UCSD-AML1 (cell line): ENCODE measurements at regions not wholly inside any gene's neighbourhood (a gene's known extent, or its start where the extent isn't known, plus 50 kb on each side); places are given as distances from the start of the nearest gene placed in this dataset.
"Not testable (repeated sequence)": the region's sequence is repeated elsewhere in the genome, so short reads cannot be mapped to it uniquely, and the experiment has no call there.

Experiments
- DNase-seq: peaks from one replicate; lab custom pipeline; 2025; ENCODE audit not compliant: unreplicated experiment; lab: John Stamatoyannopoulos, UW

DNA sequence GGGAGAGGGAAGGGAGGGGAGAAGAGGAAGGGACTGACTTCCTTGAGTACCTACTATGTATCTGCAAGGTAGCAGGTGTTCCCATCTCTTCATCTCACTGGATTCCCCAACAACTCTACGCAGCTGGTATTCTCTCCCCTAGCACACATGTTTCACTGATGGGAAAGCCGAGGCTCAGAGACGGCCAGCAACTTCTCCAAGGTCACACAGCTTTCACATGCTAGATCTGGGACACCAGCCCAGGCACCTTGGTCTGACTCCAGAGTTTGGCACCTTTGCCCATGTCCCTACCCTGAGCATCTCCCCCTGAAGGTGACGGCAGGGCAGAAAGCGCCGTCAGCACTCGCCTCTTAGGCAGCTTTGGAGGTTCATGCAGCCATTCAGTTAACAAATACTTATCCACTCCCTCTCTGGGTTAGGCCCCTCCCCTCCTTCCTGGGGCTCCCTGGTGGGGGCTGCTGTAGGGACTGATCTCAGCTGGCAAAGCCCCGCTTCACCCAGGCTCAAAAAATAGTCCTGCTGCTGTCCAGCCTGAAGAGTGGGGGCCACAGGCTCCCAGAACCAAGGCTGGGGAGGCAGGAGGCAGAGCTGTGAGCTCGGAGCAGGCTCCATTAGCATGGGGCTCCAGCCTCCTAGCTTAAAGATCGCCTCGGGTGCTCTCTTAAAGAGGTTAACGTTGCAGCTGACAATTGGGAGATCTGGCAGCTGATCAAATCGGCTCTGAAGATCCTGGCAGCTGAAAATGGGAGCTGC, 79.4 kb downstream of the IGLL1 start:
- no peak for DNase-seq

DNA sequence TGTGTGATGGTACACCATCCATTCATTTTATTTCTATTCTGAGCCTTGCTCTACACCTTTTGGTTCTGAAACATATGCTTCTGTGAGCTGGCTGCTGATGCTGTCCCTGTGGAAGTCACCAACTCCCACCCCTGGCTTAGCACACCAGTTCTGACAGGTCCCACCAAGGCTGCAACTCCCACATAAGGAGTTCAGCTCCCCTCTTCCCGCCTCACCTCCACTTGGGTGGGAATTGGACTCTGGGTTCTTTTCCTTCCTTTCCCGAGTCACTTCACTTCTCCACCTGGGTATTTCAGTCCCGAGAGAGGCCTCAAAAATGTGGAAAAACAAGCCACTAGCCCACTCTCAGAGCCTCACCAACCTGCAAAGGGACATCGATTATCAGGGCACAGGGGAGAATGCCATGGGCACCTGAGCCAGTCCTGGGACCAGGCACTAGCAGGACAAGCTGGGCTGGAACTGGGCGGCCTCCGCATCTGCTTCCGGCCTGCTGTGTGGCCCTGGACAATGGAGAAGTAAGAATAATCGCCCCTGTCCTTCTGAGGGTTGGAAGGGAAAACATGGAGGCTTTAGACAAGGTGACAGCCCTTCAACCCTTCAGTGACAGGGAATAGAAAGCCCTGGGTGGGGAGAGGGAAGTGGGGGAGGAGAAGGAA, 80.1 kb downstream of the IGLL1 start:
- DNase-seq, result no peak

DNA sequence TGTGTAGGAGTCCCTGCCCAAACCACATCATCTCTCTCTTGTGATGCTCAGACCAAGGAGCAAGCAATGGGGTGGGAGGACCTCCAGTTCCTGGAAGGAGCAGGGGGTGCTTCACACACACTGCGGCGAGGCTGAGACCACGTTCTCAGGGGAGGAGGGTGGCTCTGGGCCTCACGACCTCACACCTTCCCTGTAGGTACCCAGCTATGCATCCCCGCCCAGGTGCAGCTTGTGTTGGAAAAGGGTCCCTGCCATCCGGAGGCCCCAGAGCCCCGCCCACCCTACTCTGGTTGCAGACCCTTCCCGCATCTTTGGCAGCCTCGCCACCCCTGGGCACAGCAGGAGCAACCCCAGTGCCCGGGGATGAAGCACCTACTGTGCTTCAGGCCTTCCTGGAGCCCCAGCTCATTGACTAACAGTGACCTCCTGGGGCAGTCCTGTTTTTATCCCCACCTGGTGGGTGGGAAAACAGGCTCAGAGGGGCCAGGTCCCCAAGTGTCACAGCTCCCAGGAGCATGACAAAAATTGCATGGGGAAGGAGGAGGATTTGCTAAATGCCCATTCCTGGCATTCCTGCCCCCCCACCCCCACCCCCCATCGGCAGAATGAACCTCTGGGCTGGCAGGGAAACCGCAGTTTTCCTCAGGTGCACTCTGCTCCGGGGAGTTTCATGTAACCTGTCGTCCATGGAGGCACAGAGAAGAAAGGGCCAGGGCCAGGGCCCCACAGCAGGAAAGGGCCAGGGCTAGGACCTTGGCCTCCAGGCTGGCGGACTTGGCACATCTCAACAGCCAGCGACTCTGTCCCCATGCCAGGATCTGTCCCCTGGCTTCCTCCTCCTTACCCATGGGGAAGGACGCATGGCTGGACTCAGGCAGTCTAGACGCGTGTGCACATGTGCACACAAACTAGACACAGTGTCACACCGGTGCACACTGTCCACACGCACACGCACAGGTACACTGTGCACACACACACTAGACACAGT, 81.0 kb downstream of the IGLL1 start:
- no peak for DNase-seq

DNA sequence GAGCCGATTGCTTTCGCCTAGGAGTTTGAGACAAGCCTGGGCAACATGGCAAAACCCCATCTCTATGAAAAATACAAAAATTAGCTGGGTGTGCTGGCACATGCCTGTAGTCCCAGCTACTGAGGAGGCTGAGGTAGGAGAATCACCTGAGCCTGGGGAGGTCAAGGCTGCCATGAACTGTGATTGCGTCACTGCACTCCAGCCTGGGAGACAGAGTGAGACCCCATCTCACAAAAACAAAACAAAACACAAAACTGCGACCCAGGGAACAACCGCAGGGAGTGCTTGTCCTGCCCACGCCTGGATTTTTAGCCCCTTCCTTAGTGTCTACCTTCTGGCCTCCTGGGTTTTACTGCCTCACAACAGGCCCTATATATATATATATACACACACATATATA, 82.2 kb downstream of the IGLL1 start:
- not testable (repeated sequence) for DNase-seq

DNA sequence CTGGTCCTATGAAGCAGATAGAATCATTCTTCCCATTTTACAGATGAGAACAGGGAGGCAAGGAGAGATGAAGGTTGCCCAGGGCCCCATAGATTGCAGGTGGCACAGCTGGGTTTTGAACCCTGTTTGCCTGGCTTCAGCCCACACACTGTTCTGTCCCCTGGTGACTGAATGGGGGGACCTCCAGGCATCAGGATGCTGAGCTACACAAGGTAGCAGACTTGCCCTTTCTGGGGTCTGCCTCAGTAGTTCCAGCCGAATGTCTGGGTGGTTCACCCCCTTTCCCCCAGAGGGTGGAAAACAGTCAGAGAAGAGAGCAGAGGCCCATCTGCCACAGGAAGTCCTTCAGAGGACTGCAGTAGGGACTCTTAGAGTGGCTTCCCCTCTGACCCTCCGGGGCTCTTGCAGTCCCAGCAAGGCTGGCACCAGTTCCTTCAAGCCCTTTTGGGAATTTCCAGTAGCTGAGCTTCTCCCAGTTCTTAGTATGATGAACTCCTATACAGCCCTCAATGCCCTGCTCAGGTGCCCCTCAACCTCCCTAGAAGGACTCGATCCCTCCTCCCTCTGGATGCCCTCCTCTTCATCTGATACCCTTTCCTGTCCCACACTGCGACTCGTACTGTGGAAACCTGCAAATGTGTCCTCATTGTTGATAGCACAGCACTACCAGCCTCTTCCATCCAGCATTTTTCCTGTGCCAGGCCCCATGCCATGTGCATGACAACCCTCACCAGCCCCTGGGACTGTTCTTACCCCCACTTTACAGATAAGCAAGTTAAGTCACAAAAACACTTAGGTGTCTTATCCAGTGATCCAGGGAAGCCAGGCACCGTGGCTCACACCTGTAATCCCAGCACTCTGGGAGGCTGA, 82.8 kb downstream of the IGLL1 start:
- no peak for DNase-seq

DNA sequence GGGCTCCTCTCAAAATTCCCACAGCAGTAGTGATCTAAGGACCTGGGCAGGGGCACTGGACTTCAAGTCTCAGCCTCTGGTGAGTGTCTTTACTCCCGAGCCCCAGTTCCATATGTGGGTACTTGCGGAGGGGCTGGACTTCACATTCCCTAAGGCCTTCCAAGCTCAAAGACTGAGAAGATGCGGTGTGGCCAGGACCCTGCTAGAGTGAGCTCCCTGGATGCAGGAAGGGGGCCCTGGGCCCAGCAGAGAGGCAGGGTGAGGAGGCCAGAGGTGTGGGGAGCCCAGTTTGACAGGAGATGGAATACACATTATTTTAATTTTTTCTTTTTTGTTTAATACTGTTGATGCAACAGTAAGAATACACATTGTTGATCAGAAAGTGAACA, 83.7 kb downstream of the IGLL1 start:
- DNase-seq, result no peak

DNA sequence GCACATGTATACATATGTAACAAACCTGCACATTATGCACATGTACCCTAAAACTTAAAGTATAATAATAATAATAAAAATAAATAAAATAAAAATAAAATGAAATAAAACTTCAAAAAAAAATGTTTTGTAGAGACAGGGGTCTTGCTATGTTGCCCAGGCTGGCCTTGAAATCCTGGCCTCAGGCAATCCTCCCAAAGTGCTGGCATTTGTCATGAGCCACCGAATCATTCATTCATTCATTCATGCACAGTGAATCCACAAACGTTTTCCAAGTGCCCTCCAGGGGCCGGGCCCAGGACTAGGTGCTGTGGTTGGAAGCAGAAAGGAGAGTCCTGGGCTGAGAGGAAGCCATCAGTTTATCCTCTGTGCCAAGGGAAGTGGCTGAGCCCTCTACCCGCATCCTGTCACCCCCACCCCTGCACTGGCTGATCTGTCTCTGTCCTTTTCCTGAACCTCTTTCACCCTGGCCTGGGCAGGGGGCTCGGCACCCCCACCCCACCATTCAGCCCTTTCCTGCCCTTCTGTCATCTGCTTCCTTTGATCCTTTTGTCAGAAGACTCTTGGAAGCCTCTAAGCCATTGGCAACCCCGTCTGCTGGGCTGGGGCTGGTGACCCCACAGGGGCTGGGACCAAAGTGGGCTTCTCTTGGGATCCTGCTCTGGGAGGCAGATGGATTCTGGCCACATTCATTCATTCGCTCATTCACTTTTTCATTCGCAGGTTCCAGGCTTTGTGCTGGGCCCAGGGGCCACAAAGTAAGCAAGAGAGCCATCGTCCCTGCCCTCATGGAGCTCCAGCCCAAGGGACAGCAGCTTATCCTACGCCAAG, 84.3 kb downstream of the IGLL1 start:
- DNase-seq, result peak; percentile 89

DNA sequence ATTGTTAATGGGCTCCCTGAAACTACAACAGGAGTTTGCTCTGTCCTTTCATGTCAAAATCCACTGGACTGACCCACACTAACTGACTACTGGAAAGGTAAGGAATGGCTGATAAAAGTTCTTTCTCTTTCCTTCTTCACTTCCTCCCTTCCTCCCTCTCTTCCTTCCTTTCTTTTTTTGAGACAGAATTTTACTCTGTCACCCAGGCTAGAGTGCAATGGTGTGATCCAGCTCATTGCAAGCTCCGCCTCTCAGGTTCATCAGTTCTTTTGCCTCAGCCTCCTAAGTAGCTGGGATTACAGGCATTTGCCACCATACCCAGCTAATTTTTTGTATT, 85.2 kb downstream of the IGLL1 start:
- DNase-seq, result no peak

DNA sequence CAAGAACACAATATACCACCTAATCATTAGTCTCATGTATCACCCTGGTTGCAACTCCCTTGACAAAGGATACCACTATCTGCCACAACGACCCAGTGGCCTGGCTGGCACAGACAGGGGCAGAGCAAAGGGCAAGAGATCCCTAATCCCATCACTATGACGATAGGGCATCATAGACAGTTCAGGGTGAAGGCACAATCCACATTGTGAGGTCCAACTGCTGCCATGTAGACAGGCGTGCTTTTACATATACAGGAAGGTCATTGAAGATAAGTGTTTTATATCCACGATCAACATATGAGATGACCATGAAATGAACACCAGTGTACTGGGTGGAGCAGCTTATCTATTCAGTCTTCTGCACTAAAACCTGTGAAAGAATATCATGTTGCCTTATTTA, 94.6 kb downstream of the IGLL1 start:
- DNase-seq, result no peak

DNA sequence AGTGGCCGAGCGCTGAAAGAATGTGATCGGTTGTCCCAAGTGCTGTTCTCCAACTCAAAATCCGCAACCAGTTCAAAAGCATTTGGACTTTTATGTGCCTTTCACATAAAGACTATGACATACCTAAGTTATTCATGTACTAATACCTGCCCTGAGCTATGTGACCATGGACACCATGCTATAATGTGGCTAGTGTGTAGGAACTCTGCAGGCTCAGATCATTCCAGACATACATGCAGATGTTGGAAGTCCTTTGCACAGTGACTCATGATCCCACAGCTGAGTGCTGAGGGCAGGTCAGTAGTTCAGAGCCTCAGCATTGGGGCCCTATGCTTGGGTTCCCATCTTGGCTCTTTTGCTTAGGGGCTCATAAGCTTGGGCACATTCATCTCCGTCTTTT, 95.4 kb downstream of the IGLL1 start:
- DNase-seq, result no peak

DNA sequence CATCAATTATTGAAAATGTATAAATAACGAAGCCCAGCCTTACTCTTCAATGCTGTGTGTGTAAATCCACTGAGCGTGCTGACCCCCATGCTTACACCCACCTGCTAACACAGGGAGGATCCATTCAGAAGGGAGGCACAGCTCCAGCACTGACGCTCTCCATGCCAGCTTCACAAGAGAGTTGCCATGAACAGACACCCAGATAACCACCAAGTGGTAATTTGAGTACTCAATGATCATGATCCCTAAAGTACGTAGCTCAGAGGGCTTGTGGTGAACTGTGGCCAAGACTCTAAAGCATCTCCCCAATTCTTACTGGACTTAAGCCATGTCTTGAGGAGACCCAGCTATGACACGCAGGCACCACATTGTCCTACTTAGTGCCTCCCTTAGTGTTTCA, 98.7 kb downstream of the IGLL1 start:
- no peak for DNase-seq

DNA sequence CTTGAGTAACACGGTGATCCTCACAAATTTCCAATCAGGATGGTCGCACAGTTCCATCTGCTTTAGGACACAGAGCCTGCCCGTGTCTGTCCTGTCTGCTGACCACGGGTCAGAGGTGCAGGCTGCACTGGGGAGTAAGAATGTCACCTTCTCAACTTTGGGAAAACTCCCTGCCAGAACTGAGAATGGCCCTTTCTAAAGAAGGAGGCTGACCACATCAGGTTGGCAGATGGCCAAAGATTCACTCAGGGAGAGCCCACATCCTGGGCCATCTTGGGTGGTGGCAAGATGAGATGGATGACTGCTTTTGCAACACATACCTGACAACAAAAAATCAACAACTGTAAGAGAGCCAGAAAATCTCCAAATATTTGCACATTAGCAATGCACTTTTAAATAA, 101.9 kb downstream of the IGLL1 start:
- DNase-seq, result peak; percentile 34

DNA sequence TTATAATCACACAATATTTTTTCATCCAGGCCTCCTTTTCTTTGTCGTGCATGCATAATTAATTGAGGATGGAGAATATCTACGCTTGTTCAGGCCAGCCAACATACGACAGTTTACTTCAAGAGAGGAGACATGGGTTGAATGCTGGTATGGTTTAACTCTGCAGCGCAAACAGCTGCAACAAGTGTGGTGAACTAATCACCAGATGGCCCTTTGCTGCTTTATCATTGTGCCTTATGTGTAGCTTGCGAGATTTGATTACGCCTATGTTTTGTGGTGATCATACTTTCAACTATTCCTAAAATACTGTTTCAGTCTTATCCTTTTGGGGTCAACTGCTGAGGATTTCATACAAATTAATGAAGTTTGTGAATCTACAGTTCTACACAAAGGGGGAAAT, 105.6 kb downstream of the IGLL1 start:
- DNase-seq, result not testable (repeated sequence)

DNA sequence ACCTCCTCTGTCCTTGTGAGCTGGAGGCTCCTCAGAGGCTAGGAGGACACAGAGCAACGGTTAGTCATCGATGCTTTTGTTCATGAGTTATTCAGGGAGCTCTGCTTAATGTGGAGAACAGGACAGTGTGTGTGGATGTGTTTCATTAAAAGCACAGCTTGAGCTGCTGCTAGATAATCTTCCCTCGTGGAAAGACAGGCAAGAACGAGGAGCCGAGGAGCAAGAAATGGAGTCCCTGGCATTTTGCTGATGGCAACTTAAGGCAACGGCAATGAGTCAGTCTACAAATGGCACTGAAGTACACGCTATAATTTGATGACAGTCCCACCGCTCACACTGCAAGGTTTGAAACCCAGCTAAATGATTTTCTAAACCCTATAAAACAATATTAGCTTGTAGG, 106.2 kb downstream of the IGLL1 start:
- no peak for DNase-seq

DNA sequence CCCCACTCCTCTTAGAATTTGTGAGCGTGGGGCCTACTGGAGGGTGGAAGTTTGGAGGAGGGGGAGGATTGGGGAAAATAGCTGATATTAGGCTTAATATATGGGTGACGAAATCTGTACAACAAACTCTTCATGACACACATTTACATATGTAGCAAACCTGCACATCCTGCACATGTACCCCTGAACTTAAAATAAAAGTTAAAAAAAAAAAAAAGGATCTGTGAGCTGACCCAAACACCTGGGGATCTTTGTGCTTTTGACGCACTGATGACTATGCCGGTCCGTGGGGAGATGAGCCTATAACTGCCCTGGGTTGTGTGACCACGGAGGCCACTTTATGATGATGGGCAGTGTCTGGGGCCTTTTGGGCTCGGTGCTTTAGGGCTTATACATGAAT, 107.7 kb downstream of the IGLL1 start:
- DNase-seq, result not testable (repeated sequence)

DNA sequence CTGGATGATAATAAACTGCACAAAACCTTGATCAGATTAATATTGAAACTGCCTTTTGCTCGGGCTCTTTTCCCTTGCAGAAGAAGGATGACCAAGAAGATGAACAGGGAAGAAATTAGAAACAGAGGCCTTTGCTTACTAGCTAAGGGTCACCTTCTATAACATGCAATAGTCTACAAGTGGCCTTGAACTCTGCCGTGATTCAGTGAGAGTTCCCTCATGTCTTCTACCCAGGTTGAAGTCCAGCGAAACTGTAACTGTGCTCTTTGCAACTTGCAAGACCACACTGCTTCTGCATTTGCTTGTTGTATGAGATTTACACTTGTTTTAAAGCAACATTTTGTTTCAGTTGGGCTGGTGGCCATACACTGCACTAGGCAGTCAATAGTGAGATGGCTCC, 108.4 kb downstream of the IGLL1 start:
- no peak for DNase-seq

DNA sequence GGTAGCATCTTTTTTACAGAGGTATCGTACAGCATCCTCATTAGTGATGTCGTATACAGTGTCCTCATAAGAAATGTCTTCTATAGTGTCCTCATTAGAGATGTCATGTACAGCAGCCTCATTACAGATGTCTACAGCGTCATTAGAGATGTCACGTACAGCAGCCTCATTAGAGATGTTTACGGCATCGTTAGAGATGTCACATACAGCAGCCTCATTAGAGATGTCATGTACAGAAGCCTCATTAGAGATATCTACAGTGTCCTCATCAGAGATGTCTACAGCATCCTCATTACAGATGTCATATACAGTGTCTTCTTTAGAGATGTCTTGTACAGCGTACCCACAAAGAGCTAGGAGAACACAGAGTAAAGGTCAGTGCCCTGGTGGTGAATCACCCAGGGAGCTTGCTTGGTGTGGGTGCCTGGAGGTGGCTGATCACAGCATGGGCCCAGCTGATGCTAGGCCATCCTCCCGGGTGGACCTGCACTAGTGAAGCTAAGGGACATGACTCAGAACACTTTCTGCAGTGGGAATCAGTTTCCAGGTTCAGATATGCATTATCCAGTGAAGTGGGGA, 109.2 kb downstream of the IGLL1 start:
- no peak for DNase-seq

DNA sequence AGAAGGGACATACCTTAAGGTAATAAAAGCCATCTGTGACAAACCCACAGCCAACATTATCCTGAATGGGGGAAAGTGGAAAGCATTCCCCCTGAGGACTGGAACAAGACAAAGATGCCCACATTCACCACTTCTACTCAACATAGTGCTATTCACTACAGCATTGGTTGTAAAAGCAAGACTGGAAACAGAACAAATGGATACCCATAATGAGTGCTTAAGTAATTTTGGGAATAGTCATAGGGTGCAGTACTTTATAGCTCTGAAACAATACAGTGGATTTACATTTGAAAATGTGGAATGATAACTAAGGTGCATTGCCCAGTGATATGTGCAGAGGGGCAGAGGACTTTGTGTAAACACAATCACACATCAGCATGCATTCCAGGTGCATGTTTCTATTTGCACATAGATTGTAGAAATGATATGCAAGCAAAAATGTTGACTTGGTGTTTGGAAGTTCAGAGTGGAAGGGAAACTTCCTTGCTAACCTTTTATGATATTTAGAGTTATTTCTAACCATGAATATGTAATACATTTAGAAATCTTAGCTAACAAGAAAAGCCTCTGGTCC, 112.3 kb downstream of the IGLL1 start:
- no peak for DNase-seq

DNA sequence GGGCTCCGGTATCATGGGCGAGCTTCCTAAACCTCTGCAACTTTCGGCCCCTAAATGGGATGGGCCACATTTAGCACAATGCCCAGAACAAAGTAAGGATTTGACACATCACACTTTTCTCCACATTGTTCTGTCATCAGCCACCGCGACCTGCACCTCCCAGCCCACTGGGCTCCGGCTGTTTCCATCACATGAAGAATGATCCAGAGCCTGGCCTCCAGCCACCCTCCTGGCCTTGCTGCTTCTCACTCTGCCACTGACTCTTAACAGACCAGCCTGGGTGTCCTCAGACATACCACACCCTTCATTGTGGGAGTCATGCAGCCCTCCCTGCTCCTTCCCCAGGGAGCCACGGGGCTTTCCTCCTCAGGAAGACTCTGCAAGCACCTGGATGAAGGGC, 113.7 kb downstream of the IGLL1 start:
- no peak for DNase-seq
